ENCODE measurements at regions not wholly inside any gene's neighbourhood (a gene's known extent, or its start where the extent isn't known, plus 50 kb on each side); places are given as distances from the start of the nearest gene placed in this dataset.

DNA sequence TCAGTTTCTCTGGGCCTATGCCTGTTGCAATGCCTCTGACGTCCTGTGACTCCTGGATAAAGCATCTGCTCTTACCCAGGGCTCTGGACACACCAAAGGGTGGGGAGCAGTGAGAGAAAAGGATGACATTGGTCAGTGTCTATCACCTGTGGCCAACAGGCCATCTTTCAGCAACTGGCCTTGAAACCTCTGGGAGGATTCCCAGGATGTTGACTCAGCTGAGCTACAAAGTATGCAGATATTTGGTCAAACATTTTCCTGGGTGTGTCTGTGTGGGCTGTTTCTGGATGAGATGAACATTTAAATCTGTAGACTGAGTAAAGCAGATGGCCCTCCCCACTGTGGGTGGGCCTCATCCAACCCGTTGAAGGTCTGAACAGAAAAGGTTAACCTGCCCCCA lies 149.9 kb downstream of the SPATA19 start:
- intact Hi-C loops (cut with micrococcal nuclease; ENCODE audit: unreplicated experiment): no loop called here
- no peak overlapping the region for H3K4me2 ChIP-seq (ENCODE audit: low read length)
- H4K20me1 ChIP-seq (ENCODE audit: insufficient read depth, low read length): no peaks in the 10 kb centered on the region
- H3K4me3 ChIP-seq (ENCODE audit: low read depth, low read length, poor library complexity, severe bottlenecking): no peak overlapping the region
- no peaks in the 10 kb centered on the region for H3K36me3 ChIP-seq (ENCODE audit: insufficient read depth, low read length)
- no peak overlapping the region for H3K27ac ChIP-seq (ENCODE audit: low read depth, low read length, poor library complexity, severe bottlenecking)
- ChIA-PET POLR2A (no interaction called here), CTCF (ENCODE audit: unreplicated experiment) (no interaction called here)
- no TSS peak for BruUV-seq (replicated peaks)
- no peaks in the 10 kb centered on the region for H3K9me2 ChIP-seq (ENCODE audit: insufficient read depth, low read length)
- no peaks in the 10 kb centered on the region for H3K79me2 ChIP-seq (ENCODE audit: insufficient read depth, low read depth, low read length)
- no peaks in the 10 kb centered on the region for H3K9me3 ChIP-seq (ENCODE audit: low read length)
- no peak for DNase-seq (ENCODE audit: low spot score)
- H2AFZ ChIP-seq (ENCODE audit: low read length): no peak overlapping the region
- H3K4me1 ChIP-seq (ENCODE audit: insufficient read depth, low read length, poor library complexity, severe bottlenecking): no peaks in the 10 kb centered on the region
- TF ChIP-seq, protein P1, sequence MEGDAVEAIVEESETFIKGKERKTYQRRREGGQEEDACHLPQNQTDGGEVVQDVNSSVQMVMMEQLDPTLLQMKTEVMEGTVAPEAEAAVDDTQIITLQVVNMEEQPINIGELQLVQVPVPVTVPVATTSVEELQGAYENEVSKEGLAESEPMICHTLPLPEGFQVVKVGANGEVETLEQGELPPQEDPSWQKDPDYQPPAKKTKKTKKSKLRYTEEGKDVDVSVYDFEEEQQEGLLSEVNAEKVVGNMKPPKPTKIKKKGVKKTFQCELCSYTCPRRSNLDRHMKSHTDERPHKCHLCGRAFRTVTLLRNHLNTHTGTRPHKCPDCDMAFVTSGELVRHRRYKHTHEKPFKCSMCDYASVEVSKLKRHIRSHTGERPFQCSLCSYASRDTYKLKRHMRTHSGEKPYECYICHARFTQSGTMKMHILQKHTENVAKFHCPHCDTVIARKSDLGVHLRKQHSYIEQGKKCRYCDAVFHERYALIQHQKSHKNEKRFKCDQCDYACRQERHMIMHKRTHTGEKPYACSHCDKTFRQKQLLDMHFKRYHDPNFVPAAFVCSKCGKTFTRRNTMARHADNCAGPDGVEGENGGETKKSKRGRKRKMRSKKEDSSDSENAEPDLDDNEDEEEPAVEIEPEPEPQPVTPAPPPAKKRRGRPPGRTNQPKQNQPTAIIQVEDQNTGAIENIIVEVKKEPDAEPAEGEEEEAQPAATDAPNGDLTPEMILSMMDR (conservative IDR thresholded peaks at IDR 0.05; ENCODE audit: low read length): no peak

DNA sequence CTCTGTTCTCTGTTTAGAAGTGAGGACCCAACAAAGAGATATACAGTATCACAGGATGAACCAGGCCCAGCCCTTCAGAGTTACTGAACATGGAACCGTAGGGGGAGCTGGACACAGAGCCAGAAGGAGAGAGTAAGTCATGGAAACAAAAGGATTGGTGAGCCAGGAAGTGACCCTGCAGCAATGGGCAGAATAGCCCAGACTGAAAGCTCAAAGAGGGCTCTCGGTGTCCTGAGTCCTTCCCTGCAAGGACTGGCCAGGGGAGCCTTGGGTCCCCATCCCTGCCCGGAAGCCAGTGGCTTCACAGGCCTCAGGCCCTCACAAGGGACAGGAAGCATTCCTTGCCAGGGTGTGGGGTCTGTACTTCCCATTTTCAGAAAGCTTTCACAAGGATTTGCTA lies 150.6 kb downstream of the SPATA19 start:
- Histone ChIP-seq H2AFZ (ENCODE audit: low read length) (no peak overlapping the region), H3K79me2 (ENCODE audit: insufficient read depth, low read depth, low read length) (no peaks in the 10 kb centered on the region), H3K4me3 (ENCODE audit: low read depth, low read length, poor library complexity, severe bottlenecking) (no peak overlapping the region), H4K20me1 (ENCODE audit: insufficient read depth, low read length) (no peaks in the 10 kb centered on the region), H3K27ac (ENCODE audit: low read depth, low read length, poor library complexity, severe bottlenecking) (no peak overlapping the region), H3K36me3 (ENCODE audit: insufficient read depth, low read length) (no peaks in the 10 kb centered on the region), H3K9me3 (ENCODE audit: low read length) (no peaks in the 10 kb centered on the region), H3K9me2 (ENCODE audit: insufficient read depth, low read length) (no peaks in the 10 kb centered on the region), H3K4me1 (ENCODE audit: insufficient read depth, low read length, poor library complexity, severe bottlenecking) (no peaks in the 10 kb centered on the region), H3K4me2 (ENCODE audit: low read length) (no peak overlapping the region)
- TF ChIP-seq, protein P1 (conservative IDR thresholded peaks at IDR 0.05; ENCODE audit: low read length): no peak
- TF ChIP-seq EZH2phosphoT487 (IDR thresholded peaks at IDR 0.05; ENCODE audit: borderline replicate concordance, low read depth, low read length): no peak
- BruUV-seq (replicated peaks): no TSS peak
- DNase-seq (ENCODE audit: low spot score): no peak
- ChIA-PET POLR2A (interaction anchor here (0.8 kb wide), 1 partner anchor 9 kb away, joined by 3 read pairs; no protein-coding TSS in a partner anchor), CTCF (ENCODE audit: unreplicated experiment) (no interaction called here)
- intact Hi-C loops (cut with micrococcal nuclease; ENCODE audit: unreplicated experiment): no loop called here

DNA sequence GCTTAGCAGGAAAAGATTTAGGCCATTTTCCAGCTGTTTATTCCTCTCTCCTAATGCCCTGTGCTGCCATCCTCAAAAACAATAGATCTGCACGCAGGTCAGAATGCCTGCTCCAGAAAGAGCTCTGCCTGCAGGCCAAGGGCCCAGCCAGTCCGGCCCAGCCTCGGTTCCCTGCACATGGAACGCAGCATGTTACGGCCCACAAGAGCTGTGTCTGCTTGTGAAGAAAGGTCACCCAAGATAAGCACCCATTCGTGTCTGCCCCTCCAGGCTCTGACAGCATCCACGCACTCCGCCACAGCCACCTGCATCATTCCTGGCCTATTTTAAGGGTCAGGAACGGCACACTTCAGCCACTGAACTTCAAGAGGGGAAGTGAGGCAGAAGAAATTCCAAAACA lies 152.2 kb downstream of the SPATA19 start:
- CTCF ChIA-PET (ENCODE audit: unreplicated experiment): no interaction called here
- H3K9me3 ChIP-seq (ENCODE audit: low read length): no peaks in the 10 kb centered on the region
- BruUV-seq (replicated peaks): no TSS peak
- no peak overlapping the region for H2AFZ ChIP-seq (ENCODE audit: low read length)
- no peaks in the 10 kb centered on the region for H3K36me3 ChIP-seq (ENCODE audit: insufficient read depth, low read length)
- H4K20me1 ChIP-seq (ENCODE audit: insufficient read depth, low read length): no peaks in the 10 kb centered on the region
- no peaks in the 10 kb centered on the region for H3K9me2 ChIP-seq (ENCODE audit: insufficient read depth, low read length)
- intact Hi-C loops (cut with micrococcal nuclease; ENCODE audit: unreplicated experiment): no loop called here
- TF ChIP-seq, protein P1 (conservative IDR thresholded peaks at IDR 0.05; ENCODE audit: low read length): no peak
- no peak for TF ChIP-seq EZH2phosphoT487 (IDR thresholded peaks at IDR 0.05; ENCODE audit: borderline replicate concordance, low read depth, low read length)
- no peaks in the 10 kb centered on the region for H3K79me2 ChIP-seq (ENCODE audit: insufficient read depth, low read depth, low read length)
- POLR2A ChIA-PET: no interaction called here
- no peak for DNase-seq (ENCODE audit: low spot score)
- H3K4me1 ChIP-seq (ENCODE audit: insufficient read depth, low read length, poor library complexity, severe bottlenecking): no peaks in the 10 kb centered on the region
- no peak overlapping the region for H3K4me3 ChIP-seq (ENCODE audit: low read depth, low read length, poor library complexity, severe bottlenecking)
- H3K4me2 ChIP-seq (ENCODE audit: low read length): no peak overlapping the region
- H3K27ac ChIP-seq (ENCODE audit: low read depth, low read length, poor library complexity, severe bottlenecking): no peak overlapping the region

Measured in OCI-LY7 (cell line).